ENCODE measurements at regions not wholly inside any gene's neighbourhood (a gene's known extent, or its start where the extent isn't known, plus 50 kb on each side); places are given as distances from the start of the nearest gene placed in this dataset.
"Not testable (repeated sequence)": the region's sequence is repeated elsewhere in the genome, so short reads cannot be mapped to it uniquely, and the experiment has no call there.

- TF ChIP-seq ZNF362 (CRISPR knock-in tag; IDR thresholded peaks at IDR 0.05; ENCODE audit: borderline replicate concordance): no peak
- TF ChIP-seq RBM39 (IDR thresholded peaks at IDR 0.05; ENCODE audit: low read depth, low read length, poor library complexity, severe bottlenecking): no peak
- no peak for TF ChIP-seq CREM (IDR thresholded peaks at IDR 0.05)
- no peak for TF ChIP-seq CREM (CRISPR knock-in tag; IDR thresholded peaks at IDR 0.05)
- TF ChIP-seq ZNF652 (CRISPR knock-in tag; IDR thresholded peaks at IDR 0.05; ENCODE audit: borderline replicate concordance, low read depth): no peak
- no peak for TF ChIP-seq BATF2 (CRISPR knock-in tag; IDR thresholded peaks at IDR 0.05)
- no peak for TF ChIP-seq ZBTB14 (CRISPR knock-in tag; IDR thresholded peaks at IDR 0.05)
- no peak for TF ChIP-seq KLF13 (CRISPR knock-in tag; IDR thresholded peaks at IDR 0.05)
- TF ChIP-seq, protein P1, sequence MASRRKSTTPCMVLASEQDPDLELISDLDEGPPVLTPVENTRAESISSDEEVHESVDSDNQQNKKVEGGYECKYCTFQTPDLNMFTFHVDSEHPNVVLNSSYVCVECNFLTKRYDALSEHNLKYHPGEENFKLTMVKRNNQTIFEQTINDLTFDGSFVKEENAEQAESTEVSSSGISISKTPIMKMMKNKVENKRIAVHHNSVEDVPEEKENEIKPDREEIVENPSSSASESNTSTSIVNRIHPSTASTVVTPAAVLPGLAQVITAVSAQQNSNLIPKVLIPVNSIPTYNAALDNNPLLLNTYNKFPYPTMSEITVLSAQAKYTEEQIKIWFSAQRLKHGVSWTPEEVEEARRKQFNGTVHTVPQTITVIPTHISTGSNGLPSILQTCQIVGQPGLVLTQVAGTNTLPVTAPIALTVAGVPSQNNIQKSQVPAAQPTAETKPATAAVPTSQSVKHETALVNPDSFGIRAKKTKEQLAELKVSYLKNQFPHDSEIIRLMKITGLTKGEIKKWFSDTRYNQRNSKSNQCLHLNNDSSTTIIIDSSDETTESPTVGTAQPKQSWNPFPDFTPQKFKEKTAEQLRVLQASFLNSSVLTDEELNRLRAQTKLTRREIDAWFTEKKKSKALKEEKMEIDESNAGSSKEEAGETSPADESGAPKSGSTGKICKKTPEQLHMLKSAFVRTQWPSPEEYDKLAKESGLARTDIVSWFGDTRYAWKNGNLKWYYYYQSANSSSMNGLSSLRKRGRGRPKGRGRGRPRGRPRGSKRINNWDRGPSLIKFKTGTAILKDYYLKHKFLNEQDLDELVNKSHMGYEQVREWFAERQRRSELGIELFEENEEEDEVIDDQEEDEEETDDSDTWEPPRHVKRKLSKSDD (CRISPR knock-in tag; IDR thresholded peaks at IDR 0.05; ENCODE audit: low read depth): no peak
- no peak for TF ChIP-seq GZF1 (CRISPR knock-in tag; IDR thresholded peaks at IDR 0.05)
- no peak for TF ChIP-seq BRCA1 (CRISPR knock-in tag; IDR thresholded peaks at IDR 0.05)
Observed at GRCh38 chr7:108669958-108670357, 100.3 kb downstream of the DNAJB9 start (continued).

DNA sequence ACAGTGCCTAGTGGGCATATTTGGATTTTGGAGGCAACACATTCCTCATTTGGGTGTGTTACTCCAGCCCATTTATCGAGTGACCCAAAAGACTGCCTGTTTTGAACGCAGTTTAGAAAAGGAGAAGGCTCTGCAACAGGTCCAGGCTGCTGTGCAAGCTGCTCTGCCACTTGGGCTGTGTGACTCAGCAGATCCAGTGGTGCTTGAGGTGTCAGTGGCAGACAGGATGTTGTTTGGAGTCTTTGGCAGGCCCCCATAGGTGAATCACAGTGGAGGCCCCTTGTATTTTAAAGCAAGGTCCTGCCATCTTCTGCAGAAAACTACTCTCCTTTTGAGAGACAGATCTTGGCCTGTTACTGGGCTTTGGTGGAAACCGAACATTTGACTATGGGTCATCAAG, 104.0 kb downstream of the DNAJB9 start:
- H3K4me3 ChIP-seq (replicated peaks in 1 of 3; ENCODE audit: insufficient read depth in 1 of 3, low read depth in 2 of 3, low read length in 3 of 3); H4K20me1 ChIP-seq (ENCODE audit: insufficient read depth, low read length); H3K9ac ChIP-seq (ENCODE audit: insufficient read depth, low read depth, low read length); DNase-seq (ENCODE audit: low spot score); BruUV-seq (replicated peaks); FAIRE-seq; H3K4me1 ChIP-seq (ENCODE audit: insufficient read depth, low read length); H3K36me3 ChIP-seq (replicated peaks in 1 of 2; ENCODE audit: control insufficient read depth in 1 of 2, insufficient read depth in 2 of 2, low read length in 2 of 2); H3K27ac ChIP-seq (ENCODE audit: extremely low read length, insufficient read depth, low read length); H3K4me2 ChIP-seq (ENCODE audit: low read depth, low read length); in situ Hi-C loops (cut with HindIII; ENCODE audit: extremely low pct_ligation_motif_present, low pct_unique_long_range_greater_than_20kb); H2AFZ ChIP-seq (ENCODE audit: low read length); intact Hi-C loops (cut with micrococcal nuclease; ENCODE audit: unreplicated experiment); H3K9me3 ChIP-seq (ENCODE audit: low read length); H3K79me2 ChIP-seq (ENCODE audit: insufficient read depth, low read length); CTCF ChIA-PET (ENCODE audit: low intra/inter-chr PET ratio, low total read pairs); ATAC-seq; H3K27me3 ChIP-seq (ENCODE audit: control insufficient read depth in 1 of 2, insufficient read depth in 2 of 2, low read length in 2 of 2); POLR2A ChIA-PET: not testable (repeated sequence)
- 6% methylated on average over 3 of the region's 3 CpGs for WGBS (ENCODE audit: low lambda C conversion rate)
